ENCODE measurements at regions not wholly inside any gene's neighbourhood (a gene's known extent, or its start where the extent isn't known, plus 50 kb on each side); places are given as distances from the start of the nearest gene placed in this dataset.

DNA sequence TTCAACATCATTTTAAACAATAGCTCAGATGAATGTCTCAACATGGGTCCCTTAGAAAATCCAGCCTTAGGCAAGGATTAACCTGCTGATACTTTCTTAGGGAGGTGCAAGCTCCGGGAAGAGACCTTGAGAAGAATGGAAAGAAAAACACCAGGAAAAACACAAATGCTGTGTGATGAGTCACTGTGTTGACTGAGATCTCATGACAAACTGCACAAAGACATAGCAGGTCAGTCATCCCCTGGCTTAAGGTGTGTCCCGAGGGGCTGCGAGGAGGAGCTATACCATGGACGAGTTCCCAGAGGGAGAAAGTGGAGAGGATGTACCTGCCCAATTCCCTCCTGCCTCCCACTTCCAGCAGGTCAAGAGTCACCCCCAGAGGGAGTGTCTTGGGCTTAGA, 98.0 kb downstream of the TEX36 start:
- TF ChIP-seq, protein P1, sequence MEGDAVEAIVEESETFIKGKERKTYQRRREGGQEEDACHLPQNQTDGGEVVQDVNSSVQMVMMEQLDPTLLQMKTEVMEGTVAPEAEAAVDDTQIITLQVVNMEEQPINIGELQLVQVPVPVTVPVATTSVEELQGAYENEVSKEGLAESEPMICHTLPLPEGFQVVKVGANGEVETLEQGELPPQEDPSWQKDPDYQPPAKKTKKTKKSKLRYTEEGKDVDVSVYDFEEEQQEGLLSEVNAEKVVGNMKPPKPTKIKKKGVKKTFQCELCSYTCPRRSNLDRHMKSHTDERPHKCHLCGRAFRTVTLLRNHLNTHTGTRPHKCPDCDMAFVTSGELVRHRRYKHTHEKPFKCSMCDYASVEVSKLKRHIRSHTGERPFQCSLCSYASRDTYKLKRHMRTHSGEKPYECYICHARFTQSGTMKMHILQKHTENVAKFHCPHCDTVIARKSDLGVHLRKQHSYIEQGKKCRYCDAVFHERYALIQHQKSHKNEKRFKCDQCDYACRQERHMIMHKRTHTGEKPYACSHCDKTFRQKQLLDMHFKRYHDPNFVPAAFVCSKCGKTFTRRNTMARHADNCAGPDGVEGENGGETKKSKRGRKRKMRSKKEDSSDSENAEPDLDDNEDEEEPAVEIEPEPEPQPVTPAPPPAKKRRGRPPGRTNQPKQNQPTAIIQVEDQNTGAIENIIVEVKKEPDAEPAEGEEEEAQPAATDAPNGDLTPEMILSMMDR (IDR thresholded peaks at IDR 0.05 in 8 of 11, conservative IDR thresholded peaks at IDR 0.05 in 3 of 11): no peak
- no peak for TF ChIP-seq POLR2AphosphoS5 (IDR thresholded peaks at IDR 0.05)
- TF ChIP-seq POLR2A (IDR thresholded peaks at IDR 0.05): no peak
